HCT116 (cell line): ENCODE measurements at regions not wholly inside any gene's neighbourhood (a gene's known extent, or its start where the extent isn't known, plus 50 kb on each side); places are given as distances from the start of the nearest gene placed in this dataset.
"Not testable (repeated sequence)": the region's sequence is repeated elsewhere in the genome, so short reads cannot be mapped to it uniquely, and the experiment has no call there.

ENCODE experiments used
- ATAC-seq: fragments of 200-7000 bp; cut with Tn5 transposase; 2 replicates; pipeline ENCODE4 v1.9.1; 2020; ENCODE audit warnings: mild to moderate bottlenecking, moderate library complexity
- BruUV-seq: library from RNA; stranded (reverse); fragments of 400-500 nt; replicated peaks from 2 replicates; lab custom pipeline; 2021; lab: Mats Ljungman, UMichigan
- CTCF ChIA-PET: fragments of 300-600 bp; sonication (Branson Sonifier 250); formaldehyde crosslinking; loops from one replicate; lab custom pipeline; 2021; ENCODE audit warnings: antibody characterized with exemption; lab: Charles Lee
- POLR2A ChIA-PET: fragments of 300-600, 350-600 bp; sonication (Branson Sonifier 250); formaldehyde crosslinking; loops from one replicate; lab custom pipeline; 2021; ENCODE audit warnings: antibody characterized with exemption; lab: Charles Lee
- RAD21 ChIA-PET, 2 experiments: fragments of 300-600 bp; sonication (Branson Sonifier 250); formaldehyde crosslinking; loops; one replicate each; lab custom pipeline; 2023; ENCODE audit warnings: low total read pairs in 2 of 2; ENCODE audit not compliant: uncharacterized antibody in 2 of 2, unreplicated experiment in 2 of 2, low non-redundant PET in 1 of 2; lab: Charles Lee
- DNase-seq: peaks from one replicate; pipeline ENCODE4 v3.0.0-alpha.2; 2010; ENCODE audit warnings: low read depth, low spot score
- H2AFZ ChIP-seq: fragments of 200-600 bp; shearing (Covaris generic), sonication (generic); 2 replicates; pipeline ENCODE4 v1.6.1; 2017; ENCODE audit warnings: low read depth, mixed run types, mixed read lengths, antibody characterized with exemption, low read length; ENCODE audit not compliant: poor library complexity, severe bottlenecking
- H3K27ac ChIP-seq: 2 replicates; pipeline ENCODE4 v1.5.1; 2012; ENCODE audit warnings: low read depth, low read length
- H3K27me3 ChIP-seq: fragments of 200-600 bp; sonication (generic); 2 replicates; pipeline ENCODE4 v1.6.1; 2016; ENCODE audit warnings: mixed run types, low read length, mixed read lengths; ENCODE audit not compliant: insufficient read depth
- H3K36me3 ChIP-seq, 2 experiments: fragments of 200-500 bp in 1 of 2; fragments of 200-600 bp in 1 of 2; sonication (Bioruptor generic) in 1 of 2; sonication (generic) in 1 of 2; 2 replicates each; pipeline versions ENCODE4 v1.5.1 to v1.6.1; 2014 to 2016; ENCODE audit warnings: low read length in 2 of 2, inconsistent platforms in 1 of 2, mixed read lengths in 1 of 2, mixed run types in 1 of 2; ENCODE audit not compliant: insufficient read depth in 2 of 2, control insufficient read depth in 1 of 2
- H3K4me1 ChIP-seq, 2 experiments: fragments of 200-600 bp in 1 of 2; sonication (generic) in 1 of 2; 2 replicates each; pipeline versions ENCODE4 v1.5.1 to v1.6.1; 2012 to 2017; ENCODE audit warnings: low read length in 2 of 2, inconsistent platforms in 1 of 2, mild to moderate bottlenecking in 1 of 2, mixed read lengths in 1 of 2, mixed run types in 1 of 2, moderate library complexity in 1 of 2; ENCODE audit not compliant: insufficient read depth in 2 of 2, control insufficient read depth in 1 of 2
- H3K4me2 ChIP-seq: fragments of 200-600 bp; sonication (generic); 2 replicates; pipeline ENCODE4 v1.6.1; 2017; ENCODE audit warnings: mixed run types, low read length, mixed read lengths
- H3K4me3 ChIP-seq, 2 experiments: fragments of 200-600 bp in 1 of 2; sonication (generic) in 1 of 2; replicated peaks in 1 of 2; 2 replicates each; pipeline ENCODE4 v1.5.1; 2011 to 2016; ENCODE audit warnings: low read length in 2 of 2, control low read depth in 1 of 2, low read depth in 1 of 2, mild to moderate bottlenecking in 1 of 2, mixed read lengths in 1 of 2, mixed run types in 1 of 2
- H3K79me2 ChIP-seq: fragments of 200-600 bp; sonication (generic); 2 replicates; pipeline ENCODE4 v1.6.1; 2017; ENCODE audit warnings: mild to moderate bottlenecking, mixed run types, low read length, moderate library complexity, mixed read lengths; ENCODE audit not compliant: insufficient read depth
- H3K9ac ChIP-seq: fragments of 200-600 bp; sonication (generic); 2 replicates; pipeline ENCODE4 v1.6.1; 2016; ENCODE audit warnings: low read length, mixed read lengths
- H3K9me2 ChIP-seq: fragments of 200-600 bp; sonication (generic), shearing (Covaris generic); 2 replicates; pipeline ENCODE4 v1.6.1; 2017; ENCODE audit warnings: mixed run types, mild to moderate bottlenecking, moderate library complexity; ENCODE audit not compliant: insufficient read depth
- H3K9me3 ChIP-seq, 2 experiments: fragments of 200-500 bp in 1 of 2; fragments of 200-600 bp in 1 of 2; sonication (Bioruptor generic) in 1 of 2; sonication (generic) in 1 of 2; 2 replicates each; pipeline ENCODE4 v1.6.1; 2014 to 2017; ENCODE audit warnings: low read length in 2 of 2, mixed read lengths in 2 of 2, inconsistent platforms in 1 of 2, low read depth in 1 of 2, mild to moderate bottlenecking in 1 of 2, mixed run types in 1 of 2, moderate library complexity in 1 of 2; ENCODE audit not compliant: control insufficient read depth in 1 of 2, insufficient read depth in 1 of 2
- H4K20me1 ChIP-seq: fragments of 200-600 bp; sonication (generic), shearing (Covaris generic); 2 replicates; pipeline ENCODE4 v1.6.1; 2017; ENCODE audit warnings: mixed run types, mild to moderate bottlenecking, moderate library complexity; ENCODE audit not compliant: insufficient read depth
- intact Hi-C: fragments of 100-400 bp; cut with micrococcal nuclease; formaldehyde crosslinking; loops from 2 replicates; pipeline ENCODE4 v1.10.0; 2022

DNA sequence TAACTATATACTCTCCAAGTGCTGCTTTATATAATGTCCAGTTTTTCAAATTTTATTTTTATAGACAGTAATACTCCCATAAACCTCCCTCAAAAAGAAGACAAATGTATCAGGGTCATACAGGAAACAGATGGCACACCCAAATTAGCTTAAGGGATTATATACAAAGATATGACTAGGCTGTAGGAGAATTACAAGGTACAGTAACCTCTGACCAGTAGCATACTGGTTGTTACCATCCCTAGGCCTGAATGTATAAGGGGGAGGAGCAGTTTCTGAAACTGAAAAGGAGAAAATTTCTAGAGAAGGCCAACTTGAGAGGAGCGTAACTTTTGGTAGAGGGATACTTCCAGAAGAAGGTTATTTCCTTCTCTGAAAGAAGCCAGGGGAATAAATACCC lies 122.6 kb upstream of the NBPF19 start:
- BruUV-seq, H3K4me3 ChIP-seq, H3K9me2 ChIP-seq, H4K20me1 ChIP-seq, H3K27ac ChIP-seq, ATAC-seq, RAD21 ChIA-PET, intact Hi-C loops, H3K4me1 ChIP-seq, H3K36me3 ChIP-seq, POLR2A ChIA-PET, H3K9me3 ChIP-seq, H3K79me2 ChIP-seq, CTCF ChIA-PET, H2AFZ ChIP-seq, H3K9ac ChIP-seq, H3K4me2 ChIP-seq, H3K27me3 ChIP-seq, DNase-seq: not testable (repeated sequence)

DNA sequence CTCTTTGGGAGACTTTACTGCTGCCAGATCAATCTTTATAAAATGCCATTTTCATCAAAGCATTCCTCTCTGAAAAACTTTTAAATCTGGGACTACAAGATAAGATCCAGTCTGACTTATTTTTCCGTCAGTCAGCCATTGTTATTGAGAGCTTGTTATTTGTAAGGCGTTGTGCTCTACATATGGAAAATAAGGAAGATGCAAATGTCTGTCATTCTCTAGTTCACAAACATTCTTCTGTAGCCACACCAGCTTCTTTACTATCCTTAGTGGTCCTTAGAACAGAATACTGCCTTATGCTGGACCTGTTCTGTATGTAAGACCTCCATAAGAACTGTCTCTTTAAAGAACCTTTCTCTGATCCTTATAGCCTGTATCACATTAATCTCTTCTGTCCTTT lies 120.3 kb upstream of the NBPF19 start:
- H3K4me2 ChIP-seq, BruUV-seq, H3K9me3 ChIP-seq, H3K4me1 ChIP-seq, POLR2A ChIA-PET, intact Hi-C loops, ATAC-seq, H4K20me1 ChIP-seq, DNase-seq, H3K9me2 ChIP-seq, H3K27me3 ChIP-seq, H3K27ac ChIP-seq, H3K79me2 ChIP-seq, H2AFZ ChIP-seq, H3K4me3 ChIP-seq, CTCF ChIA-PET, H3K9ac ChIP-seq, H3K36me3 ChIP-seq, RAD21 ChIA-PET: not testable (repeated sequence)

GRCh38 chr1:149355748-149356147 lies 119.1 kb upstream of the NBPF19 start:
- POLR2A ChIA-PET, H3K9me3 ChIP-seq, DNase-seq, H3K9me2 ChIP-seq, H3K4me3 ChIP-seq, BruUV-seq, H2AFZ ChIP-seq, H4K20me1 ChIP-seq, CTCF ChIA-PET, H3K4me1 ChIP-seq, H3K27me3 ChIP-seq, intact Hi-C loops, H3K9ac ChIP-seq, H3K79me2 ChIP-seq, ATAC-seq, RAD21 ChIA-PET, H3K4me2 ChIP-seq, H3K36me3 ChIP-seq, H3K27ac ChIP-seq: not testable (repeated sequence)

DNA sequence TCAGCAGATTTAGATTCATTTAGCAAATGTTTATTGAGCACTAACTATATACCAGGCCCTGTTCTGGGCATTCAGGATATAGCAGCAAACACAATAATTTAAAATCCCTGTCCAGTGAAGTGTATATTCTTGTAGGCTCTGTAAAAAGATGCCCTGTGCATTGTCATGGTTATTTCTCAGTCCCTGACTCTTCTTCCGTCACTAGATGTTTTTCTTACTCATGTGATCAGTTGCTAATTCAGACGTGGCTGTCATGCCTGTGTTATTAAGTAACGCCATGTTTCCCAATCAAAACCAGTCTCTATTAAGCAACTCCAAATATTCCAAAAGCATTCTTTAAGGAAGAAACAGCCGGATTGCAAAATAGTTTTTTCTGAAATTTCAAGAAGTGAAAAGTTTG lies 118.7 kb upstream of the NBPF19 start:
- H2AFZ ChIP-seq, H3K9me2 ChIP-seq, H3K4me2 ChIP-seq, intact Hi-C loops, BruUV-seq, H3K27me3 ChIP-seq, DNase-seq, RAD21 ChIA-PET, H3K27ac ChIP-seq, H3K4me3 ChIP-seq, H3K4me1 ChIP-seq, CTCF ChIA-PET, POLR2A ChIA-PET, H3K9ac ChIP-seq, H3K9me3 ChIP-seq, H3K36me3 ChIP-seq, H4K20me1 ChIP-seq, H3K79me2 ChIP-seq, ATAC-seq: not testable (repeated sequence)

DNA sequence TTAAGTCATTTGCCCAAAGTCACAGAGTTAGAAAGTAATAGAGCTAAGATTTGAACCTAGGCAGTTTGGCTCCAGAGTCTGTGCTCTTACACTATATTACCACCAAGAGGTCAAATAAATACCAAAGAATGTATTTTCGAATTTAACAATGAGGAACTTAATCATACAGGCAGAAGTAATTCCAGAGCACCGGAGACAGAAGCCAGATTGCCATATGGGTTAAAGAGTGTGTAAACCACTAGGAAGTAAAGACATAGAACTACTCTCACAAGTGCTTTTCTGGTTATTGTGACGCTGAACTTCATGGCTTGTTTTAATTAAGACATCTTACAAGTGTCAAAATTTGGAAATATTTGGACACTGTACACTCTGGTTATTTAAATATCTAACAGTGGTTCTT lies 114.5 kb upstream of the NBPF19 start:
- H3K9me3 ChIP-seq, H3K79me2 ChIP-seq, H3K9ac ChIP-seq, H4K20me1 ChIP-seq, CTCF ChIA-PET, H3K9me2 ChIP-seq, BruUV-seq, H3K27me3 ChIP-seq, intact Hi-C loops, POLR2A ChIA-PET, H3K4me3 ChIP-seq, H3K36me3 ChIP-seq, H3K4me1 ChIP-seq, H3K4me2 ChIP-seq, ATAC-seq, RAD21 ChIA-PET, H2AFZ ChIP-seq, H3K27ac ChIP-seq, DNase-seq: not testable (repeated sequence)
